Smooth muscle cell (in vitro differentiated cells): ENCODE measurements at regions not wholly inside any gene's neighbourhood (a gene's known extent, or its start where the extent isn't known, plus 50 kb on each side); places are given as distances from the start of the nearest gene placed in this dataset.

Source experiments
- DNase-seq: peaks from one replicate; lab custom pipeline; 2025; ENCODE audit not compliant: unreplicated experiment; lab: John Stamatoyannopoulos, UW
- H2AFZ ChIP-seq: fragments of 200-600 bp; sonication (generic); 2 replicates; pipeline ENCODE4 v1.6.0; 2016; ENCODE audit warnings: antibody characterized with exemption, low read depth, mild to moderate bottlenecking
- H3F3A ChIP-seq: fragments of 200-600 bp; sonication (generic); 2 replicates; pipeline ENCODE4 v1.6.0; 2017; ENCODE audit warnings: antibody characterized with exemption, low read depth
- H3K27ac ChIP-seq: fragments of 200-600 bp; sonication (generic); 2 replicates; pipeline ENCODE4 v1.5.1; 2016; ENCODE audit warnings: low read depth, mild to moderate bottlenecking
- H3K27me3 ChIP-seq: fragments of 200-600 bp; sonication (generic); 2 replicates; pipeline ENCODE4 v1.6.1; 2016; ENCODE audit warnings: low read depth, mild to moderate bottlenecking
- H3K36me3 ChIP-seq: fragments of 200-600 bp; sonication (generic); 2 replicates; pipeline ENCODE4 v1.5.1; 2016; ENCODE audit warnings: low read depth
- H3K4me1 ChIP-seq: fragments of 200-600 bp; sonication (generic); 2 replicates; pipeline ENCODE4 v1.5.1; 2016; ENCODE audit warnings: low read depth
- H3K4me2 ChIP-seq: fragments of 200-600 bp; sonication (generic); 2 replicates; pipeline ENCODE4 v1.6.0; 2016; ENCODE audit warnings: mild to moderate bottlenecking
- H3K4me3 ChIP-seq: fragments of 200-600 bp; sonication (generic); 2 replicates; pipeline ENCODE4 v1.5.1; 2016; ENCODE audit warnings: mild to moderate bottlenecking
- H3K79me2 ChIP-seq: fragments of 200-600 bp; sonication (generic); 2 replicates; pipeline ENCODE4 v1.6.0; 2016; ENCODE audit warnings: low read depth, mild to moderate bottlenecking
- H3K9ac ChIP-seq: fragments of 200-600 bp; sonication (generic); 2 replicates; pipeline ENCODE4 v1.6.0; 2016; ENCODE audit warnings: low read depth
- H3K9me3 ChIP-seq: fragments of 200-600 bp; sonication (generic); replicated peaks from 2 replicates; pipeline ENCODE4 v1.5.1; 2016; ENCODE audit warnings: low read depth
- H4K20me1 ChIP-seq: fragments of 200-600 bp; sonication (generic); 2 replicates; pipeline ENCODE4 v1.6.0; 2016; ENCODE audit warnings: low read depth
- CTCF ChIP-seq: fragments of 200-600 bp; sonication (generic); IDR thresholded peaks from 2 replicates; pipeline ENCODE4 v1.5.1; 2017; ENCODE audit warnings: borderline replicate concordance, mild to moderate bottlenecking, antibody characterized with exemption; ENCODE audit not compliant: insufficient read depth, poor library complexity, severe bottlenecking
- WGBS: methylation state at CpG from one replicate; pipeline ENCODE4 v1.1.7; 2016; ENCODE audit warnings: low lambda C conversion rate; 5-methylcytosine and 5-hydroxymethylcytosine counted together

DNA sequence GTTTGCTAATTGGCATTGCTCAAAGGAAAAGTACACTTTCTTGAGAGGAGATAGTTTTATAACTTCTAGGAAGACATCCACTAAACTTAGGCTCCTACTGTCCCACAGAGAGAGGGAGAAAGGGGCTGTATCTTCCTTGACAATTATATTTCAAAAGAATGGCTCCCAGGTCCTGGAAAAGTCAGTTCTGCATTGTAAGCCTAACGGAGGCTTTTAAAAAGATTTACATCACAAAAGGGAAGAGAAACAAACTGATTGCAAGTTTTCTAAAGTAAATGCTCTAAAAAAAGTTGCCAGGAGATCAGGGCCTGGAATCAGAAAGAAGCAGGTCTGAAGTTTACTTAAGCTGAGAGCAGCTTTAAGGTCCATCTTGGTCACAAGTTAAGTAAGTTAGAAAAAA is 839.5 kb downstream of the FRK start:
- Histone ChIP-seq H3K36me3 (no peaks in the 10 kb centered on the region), H3K27ac (no peak overlapping the region), H3K9ac (no peak overlapping the region), H3K79me2 (no peaks in the 10 kb centered on the region), H3K27me3 (no peaks in the 10 kb centered on the region), H2AFZ (no peak overlapping the region), H3K9me3 (no peaks in the 10 kb centered on the region), H4K20me1 (no peaks in the 10 kb centered on the region), H3K4me2 (no peak overlapping the region), H3F3A (no peaks in the 10 kb centered on the region), H3K4me3 (no peak overlapping the region), H3K4me1 (no peaks in the 10 kb centered on the region)
- WGBS = 34% methylated on average over 1 of the region's 1 CpG
- TF ChIP-seq CTCF = no peak
- DNase-seq = no peak

GRCh38 chr6:115220551-115221159 is 840.0 kb downstream of the FRK start:
- no peaks in the 10 kb centered on the region for H3K4me1 ChIP-seq
- no peak for TF ChIP-seq CTCF
- H3K27ac ChIP-seq = no peak overlapping the region
- no peak overlapping the region for H3K4me3 ChIP-seq
- H3K9me3 ChIP-seq = no peaks in the 10 kb centered on the region
- no peak overlapping the region for H3K9ac ChIP-seq
- no peaks in the 10 kb centered on the region for H3K27me3 ChIP-seq
- DNase-seq = no peak
- no peaks in the 10 kb centered on the region for H3K79me2 ChIP-seq
- H2AFZ ChIP-seq = no peak overlapping the region
- no peaks in the 10 kb centered on the region for H3F3A ChIP-seq
- H4K20me1 ChIP-seq = no peaks in the 10 kb centered on the region
- no peak overlapping the region for H3K4me2 ChIP-seq
- no peaks in the 10 kb centered on the region for H3K36me3 ChIP-seq

DNA sequence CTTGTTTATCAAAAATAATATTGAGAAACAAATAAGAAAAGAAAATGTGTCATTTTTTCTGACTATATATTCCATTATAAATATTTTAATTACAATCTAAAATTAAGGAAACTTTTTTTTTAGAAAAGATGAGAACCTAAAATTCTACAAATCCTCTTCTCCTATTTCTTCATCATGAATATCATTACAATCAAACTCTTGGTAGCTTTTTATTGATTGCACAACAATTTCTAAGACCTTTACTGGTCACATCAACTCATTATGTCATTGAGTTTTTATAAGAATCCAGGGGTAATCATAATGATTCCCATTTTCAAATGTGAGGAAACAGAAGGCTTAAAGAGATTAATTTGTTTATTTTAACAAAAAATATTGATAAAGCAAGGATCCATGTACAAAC is 841.0 kb downstream of the FRK start:
- no peaks in the 10 kb centered on the region for H4K20me1 ChIP-seq
- DNase-seq = no peak
- no peak overlapping the region for H3K4me3 ChIP-seq
- no peaks in the 10 kb centered on the region for H3K36me3 ChIP-seq
- no peaks in the 10 kb centered on the region for H3K9me3 ChIP-seq
- no peaks in the 10 kb centered on the region for H3F3A ChIP-seq
- no peak for TF ChIP-seq CTCF
- H3K27ac ChIP-seq = no peak overlapping the region
- H3K9ac ChIP-seq = no peak overlapping the region
- H3K4me1 ChIP-seq = no peaks in the 10 kb centered on the region
- H3K79me2 ChIP-seq = no peaks in the 10 kb centered on the region
- no peaks in the 10 kb centered on the region for H3K27me3 ChIP-seq
- no peak overlapping the region for H2AFZ ChIP-seq
- H3K4me2 ChIP-seq = no peak overlapping the region

DNA sequence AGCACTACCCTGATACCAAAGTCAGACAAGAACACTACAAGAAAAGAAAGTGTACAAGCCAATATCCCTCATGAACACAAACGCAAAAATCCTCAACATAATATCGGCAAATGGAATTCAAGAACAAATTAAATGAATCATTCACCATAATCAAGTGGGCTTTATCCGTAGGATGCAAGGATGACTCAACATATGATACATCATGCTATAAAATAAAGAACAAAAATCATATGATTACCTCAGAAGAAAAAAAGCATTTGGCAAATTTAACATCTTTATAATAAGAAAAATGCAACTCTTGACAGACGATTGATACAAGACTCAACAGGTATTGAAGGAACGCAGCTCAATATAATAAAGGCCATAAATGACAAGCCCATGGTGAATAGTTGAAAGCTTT is 843.9 kb downstream of the FRK start:
- Histone ChIP-seq H3K27ac (no peak overlapping the region), H3K36me3 (no peaks in the 10 kb centered on the region), H3F3A (no peaks in the 10 kb centered on the region), H3K4me3 (no peak overlapping the region), H3K4me2 (no peak overlapping the region), H3K9me3 (no peaks in the 10 kb centered on the region), H3K27me3 (no peaks in the 10 kb centered on the region), H3K79me2 (no peaks in the 10 kb centered on the region), H3K9ac (no peak overlapping the region), H3K4me1 (no peaks in the 10 kb centered on the region), H4K20me1 (no peaks in the 10 kb centered on the region), H2AFZ (no peak overlapping the region)
- no peak for TF ChIP-seq CTCF
- 89% methylated on average over 5 of the region's 5 CpGs for WGBS
- DNase-seq = no peak
